Peyer's patch (tissue), 4 donors: ENCODE measurements at regions not wholly inside any gene's neighbourhood (a gene's known extent, or its start where the extent isn't known, plus 50 kb on each side); places are given as distances from the start of the nearest gene placed in this dataset.
A peak's percentile ranks its signal among the peaks of the same experiment; 100 is the strongest.

ENCODE experiments used
- DNase-seq, 3 donors: peaks; one replicate each; pipeline ENCODE4 v3.0.0-alpha.2; 2017 to 2019
- H3K27ac ChIP-seq, 4 donors: fragments of 200-600 bp; sonication (generic); one replicate each; pipeline ENCODE4 v1.5.1; 2016 to 2019
- H3K27me3 ChIP-seq, 2 donors: fragments of 200-600 bp; sonication (generic); one replicate each; pipeline ENCODE4 v1.5.1; 2019
- H3K36me3 ChIP-seq, 3 donors: fragments of 200-600 bp; sonication (generic); one replicate each; pipeline ENCODE4 v1.5.1; 2016 to 2019
- H3K4me1 ChIP-seq, 4 donors: fragments of 200-600 bp; sonication (generic); one replicate each; pipeline ENCODE4 v1.5.1; 2016 to 2019
- H3K4me3 ChIP-seq, 4 donors: fragments of 200-600 bp; sonication (generic); 1 replicate in 3 of 4; 2 replicates in 1 of 4; pipeline ENCODE4 v1.5.1; 2016 to 2019; ENCODE audit warnings: mild to moderate bottlenecking in 1 of 4
- H3K9me3 ChIP-seq, 4 donors: fragments of 200-600 bp; sonication (generic); one replicate each; pipeline ENCODE4 v1.5.1; 2016 to 2019; ENCODE audit warnings: mild to moderate bottlenecking in 1 of 4
- POLR2A ChIP-seq, 2 donors: fragments of 450-650 bp; IDR thresholded peaks; one replicate each; pipeline ENCODE4 v1.5.1; 2017; ENCODE audit warnings: antibody characterized with exemption in 2 of 2, mild to moderate bottlenecking in 2 of 2, moderate library complexity in 2 of 2
- TF ChIP-seq, protein P1 (sequence below), 6 experiments: fragments of 450-650 bp in 4 of 6; fragments of 200-600 bp in 2 of 6; sonication (generic) in 1 of 6; IDR thresholded peaks; one replicate each; pipeline ENCODE4 v1.5.1; 2017 to 2019; ENCODE audit warnings: antibody characterized with exemption in 6 of 6, mild to moderate bottlenecking in 3 of 6, moderate library complexity in 1 of 6

DNA sequence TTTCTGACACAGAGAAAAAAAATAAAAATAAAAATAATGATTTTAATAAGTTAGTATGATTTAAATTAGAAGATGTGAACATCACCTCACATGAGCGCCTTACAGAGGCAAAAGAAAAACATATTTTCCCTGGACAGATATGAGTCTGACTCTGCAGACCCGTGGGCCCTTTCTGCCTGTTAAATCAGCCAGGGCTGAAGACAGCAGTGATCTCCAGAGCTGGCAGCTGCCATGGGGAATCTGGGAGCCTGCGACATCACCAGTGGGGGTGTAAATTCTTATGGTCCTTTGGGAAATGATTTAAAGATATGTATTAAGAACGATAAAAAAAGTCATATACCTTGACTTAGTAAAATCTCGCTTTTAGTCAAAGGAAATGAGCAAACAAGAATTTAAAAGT, 65.7 kb upstream of the FOXF1 start:
- DNase-seq: no peak
- H3K27me3 ChIP-seq: no peaks in the 10 kb centered on the region
- H3K27ac ChIP-seq: no peak overlapping the region
- no peaks in the 10 kb centered on the region for H3K36me3 ChIP-seq
- H3K4me3 ChIP-seq: no peak overlapping the region
- no peak for TF ChIP-seq POLR2A (IDR thresholded peaks at IDR 0.05)
- TF ChIP-seq, protein P1, sequence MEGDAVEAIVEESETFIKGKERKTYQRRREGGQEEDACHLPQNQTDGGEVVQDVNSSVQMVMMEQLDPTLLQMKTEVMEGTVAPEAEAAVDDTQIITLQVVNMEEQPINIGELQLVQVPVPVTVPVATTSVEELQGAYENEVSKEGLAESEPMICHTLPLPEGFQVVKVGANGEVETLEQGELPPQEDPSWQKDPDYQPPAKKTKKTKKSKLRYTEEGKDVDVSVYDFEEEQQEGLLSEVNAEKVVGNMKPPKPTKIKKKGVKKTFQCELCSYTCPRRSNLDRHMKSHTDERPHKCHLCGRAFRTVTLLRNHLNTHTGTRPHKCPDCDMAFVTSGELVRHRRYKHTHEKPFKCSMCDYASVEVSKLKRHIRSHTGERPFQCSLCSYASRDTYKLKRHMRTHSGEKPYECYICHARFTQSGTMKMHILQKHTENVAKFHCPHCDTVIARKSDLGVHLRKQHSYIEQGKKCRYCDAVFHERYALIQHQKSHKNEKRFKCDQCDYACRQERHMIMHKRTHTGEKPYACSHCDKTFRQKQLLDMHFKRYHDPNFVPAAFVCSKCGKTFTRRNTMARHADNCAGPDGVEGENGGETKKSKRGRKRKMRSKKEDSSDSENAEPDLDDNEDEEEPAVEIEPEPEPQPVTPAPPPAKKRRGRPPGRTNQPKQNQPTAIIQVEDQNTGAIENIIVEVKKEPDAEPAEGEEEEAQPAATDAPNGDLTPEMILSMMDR (IDR thresholded peaks at IDR 0.05): no peak
- H3K9me3 ChIP-seq: no peaks in the 10 kb centered on the region
- peaks cover 0 to 7% (median 0%) of the 10 kb centered on the region in 4 donors for H3K4me1 ChIP-seq

DNA sequence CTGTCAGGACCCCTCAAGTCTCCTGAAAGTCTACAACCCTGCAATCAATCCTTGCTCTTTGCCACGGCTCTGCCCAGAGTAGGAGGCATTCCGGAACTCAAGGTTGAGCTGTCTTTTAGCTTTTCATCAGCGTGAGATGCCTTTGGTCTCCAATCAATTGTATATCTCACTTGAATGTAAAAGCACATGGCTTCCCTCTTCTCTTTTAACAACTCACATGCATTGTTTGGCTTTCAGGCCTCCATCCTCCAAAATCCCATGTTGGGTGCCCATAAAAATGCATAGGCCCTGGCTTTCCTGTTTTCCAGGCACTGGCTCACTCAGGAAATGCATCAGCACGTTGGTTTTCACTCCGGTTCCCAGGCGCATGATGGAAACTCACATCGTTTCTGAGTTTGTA, 64.0 kb upstream of the FOXF1 start:
- H3K4me1 ChIP-seq: peaks cover 0 to 7% (median 0%) of the 10 kb centered on the region in 4 donors
- DNase-seq: no peak
- no peaks in the 10 kb centered on the region for H3K27me3 ChIP-seq
- H3K9me3 ChIP-seq: no peaks in the 10 kb centered on the region
- no peak overlapping the region for H3K27ac ChIP-seq
- H3K4me3 ChIP-seq: no peak overlapping the region
- TF ChIP-seq, protein P1 (IDR thresholded peaks at IDR 0.05): no peak
- TF ChIP-seq POLR2A (IDR thresholded peaks at IDR 0.05): no peak
- H3K36me3 ChIP-seq: no peaks in the 10 kb centered on the region

- H3K9me3 ChIP-seq: no peaks in the 10 kb centered on the region
- H3K4me1 ChIP-seq: peaks cover 0 to 7% (median 0%) of the 10 kb centered on the region in 4 donors
- no peak overlapping the region for H3K4me3 ChIP-seq
- H3K27ac ChIP-seq: no peak overlapping the region
- H3K27me3 ChIP-seq: no peaks in the 10 kb centered on the region
- no peaks in the 10 kb centered on the region for H3K36me3 ChIP-seq
- no peak for DNase-seq
- no peak for TF ChIP-seq POLR2A (IDR thresholded peaks at IDR 0.05)
- TF ChIP-seq, protein P1 (IDR thresholded peaks at IDR 0.05): no peak
These were observed 63.1 kb upstream of the FOXF1 start for GRCh38 chr16:86447228-86447627.

DNA sequence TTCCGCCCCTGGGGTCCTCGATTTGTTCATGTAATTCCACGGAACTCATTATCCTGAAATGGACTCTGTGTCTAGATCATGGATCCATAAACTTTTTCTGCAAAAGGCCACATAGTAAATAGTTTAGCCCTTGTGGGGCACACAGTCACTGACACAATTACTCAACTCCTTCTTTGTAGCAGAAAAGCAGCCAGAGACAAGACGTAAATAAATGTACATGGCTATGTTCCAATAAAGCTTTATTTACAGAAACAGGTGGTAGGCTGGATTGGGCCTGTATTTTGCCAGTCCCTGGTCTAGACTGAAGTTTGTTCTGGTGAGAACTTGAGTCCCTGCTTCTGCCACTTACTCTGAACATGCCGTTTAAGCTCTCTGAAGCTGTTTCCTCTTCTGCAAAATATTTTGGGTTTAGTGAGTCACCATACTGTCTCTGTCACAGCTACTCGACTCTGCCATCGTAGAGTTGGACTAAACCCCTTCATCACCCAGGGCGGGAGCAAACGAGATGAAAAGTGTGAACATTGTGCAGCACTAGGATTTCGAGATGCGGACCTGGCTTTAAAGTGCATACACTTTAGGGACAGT, 61.9 kb upstream of the FOXF1 start:
- Histone ChIP-seq H3K9me3 (no peaks in the 10 kb centered on the region), H3K4me1 (peaks cover 0 to 7% (median 0%) of the 10 kb centered on the region in 4 donors), H3K4me3 (no peak overlapping the region), H3K36me3 (no peaks in the 10 kb centered on the region), H3K27ac (peak overlapping the region in 2 of 4 donors; percentile 17 to 43), H3K27me3 (no peaks in the 10 kb centered on the region)
- DNase-seq: no peak
- TF ChIP-seq, protein P1 (IDR thresholded peaks at IDR 0.05): no peak
- TF ChIP-seq POLR2A (IDR thresholded peaks at IDR 0.05): no peak

GRCh38 chr16:86449446-86450095, 60.8 kb upstream of the FOXF1 start:
- no peak for DNase-seq
- no peak overlapping the region for H3K27ac ChIP-seq
- TF ChIP-seq, protein P1 (IDR thresholded peaks at IDR 0.05): no peak
- no peak for TF ChIP-seq POLR2A (IDR thresholded peaks at IDR 0.05)
- no peaks in the 10 kb centered on the region for H3K36me3 ChIP-seq
- H3K9me3 ChIP-seq: no peaks in the 10 kb centered on the region
- no peak overlapping the region for H3K4me3 ChIP-seq
- peaks cover 0 to 2% (median 0%) of the 10 kb centered on the region in 4 donors for H3K4me1 ChIP-seq
- no peaks in the 10 kb centered on the region for H3K27me3 ChIP-seq
